ENCODE measurements at regions not wholly inside any gene's neighbourhood (a gene's known extent, or its start where the extent isn't known, plus 50 kb on each side); places are given as distances from the start of the nearest gene placed in this dataset.

- Mint-ChIP-seq H3K4me1 (no peaks in the 10 kb centered on the region), H3K9me3 (no peaks in the 10 kb centered on the region), H3K27me3 (ENCODE audit: low read depth) (no peaks in the 10 kb centered on the region), H3K36me3 (ENCODE audit: low read depth) (no peaks in the 10 kb centered on the region), H3K27ac (ENCODE audit: unreplicated experiment) (no peak overlapping the region), H3K4me3 (no peak overlapping the region)
- DNase-seq (ENCODE audit: low read depth, low spot score) = no peak
- TF ChIP-seq, protein P1, sequence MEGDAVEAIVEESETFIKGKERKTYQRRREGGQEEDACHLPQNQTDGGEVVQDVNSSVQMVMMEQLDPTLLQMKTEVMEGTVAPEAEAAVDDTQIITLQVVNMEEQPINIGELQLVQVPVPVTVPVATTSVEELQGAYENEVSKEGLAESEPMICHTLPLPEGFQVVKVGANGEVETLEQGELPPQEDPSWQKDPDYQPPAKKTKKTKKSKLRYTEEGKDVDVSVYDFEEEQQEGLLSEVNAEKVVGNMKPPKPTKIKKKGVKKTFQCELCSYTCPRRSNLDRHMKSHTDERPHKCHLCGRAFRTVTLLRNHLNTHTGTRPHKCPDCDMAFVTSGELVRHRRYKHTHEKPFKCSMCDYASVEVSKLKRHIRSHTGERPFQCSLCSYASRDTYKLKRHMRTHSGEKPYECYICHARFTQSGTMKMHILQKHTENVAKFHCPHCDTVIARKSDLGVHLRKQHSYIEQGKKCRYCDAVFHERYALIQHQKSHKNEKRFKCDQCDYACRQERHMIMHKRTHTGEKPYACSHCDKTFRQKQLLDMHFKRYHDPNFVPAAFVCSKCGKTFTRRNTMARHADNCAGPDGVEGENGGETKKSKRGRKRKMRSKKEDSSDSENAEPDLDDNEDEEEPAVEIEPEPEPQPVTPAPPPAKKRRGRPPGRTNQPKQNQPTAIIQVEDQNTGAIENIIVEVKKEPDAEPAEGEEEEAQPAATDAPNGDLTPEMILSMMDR (conservative IDR thresholded peaks at IDR 0.05) = no peak
These were observed 155.6 kb downstream of the COG6 start for GRCh38 chr13:39811051-39811450.

- TF ChIP-seq, protein P1 (conservative IDR thresholded peaks at IDR 0.05) = no peak
- Mint-ChIP-seq H3K4me1 (no peaks in the 10 kb centered on the region), H3K4me3 (no peak overlapping the region), H3K36me3 (ENCODE audit: low read depth) (no peaks in the 10 kb centered on the region), H3K9me3 (no peaks in the 10 kb centered on the region), H3K27ac (ENCODE audit: unreplicated experiment) (no peak overlapping the region), H3K27me3 (ENCODE audit: low read depth) (no peaks in the 10 kb centered on the region)
- no peak for DNase-seq (ENCODE audit: low read depth, low spot score)
These were observed 156.2 kb downstream of the COG6 start for GRCh38 chr13:39811696-39812095.

GRCh38 chr13:39815345-39816111, 160.1 kb downstream of the COG6 start:
- Mint-ChIP-seq H3K4me3 (no peak overlapping the region), H3K4me1 (peaks cover 21% of the 10 kb centered on the region), H3K36me3 (ENCODE audit: low read depth) (no peaks in the 10 kb centered on the region), H3K27me3 (ENCODE audit: low read depth) (no peaks in the 10 kb centered on the region), H3K9me3 (no peaks in the 10 kb centered on the region), H3K27ac (ENCODE audit: unreplicated experiment) (no peak overlapping the region)
- TF ChIP-seq, protein P1 (conservative IDR thresholded peaks at IDR 0.05) = no peak
- DNase-seq (ENCODE audit: low read depth, low spot score) = no peak

GRCh38 chr13:39816936-39817335, 161.5 kb downstream of the COG6 start:
- TF ChIP-seq, protein P1 (conservative IDR thresholded peaks at IDR 0.05) = no peak
- Mint-ChIP-seq H3K27me3 (ENCODE audit: low read depth) (peaks cover 3% of the 10 kb centered on the region), H3K9me3 (no peaks in the 10 kb centered on the region), H3K4me3 (no peak overlapping the region), H3K36me3 (ENCODE audit: low read depth) (no peaks in the 10 kb centered on the region), H3K4me1 (peaks cover 21% of the 10 kb centered on the region), H3K27ac (ENCODE audit: unreplicated experiment) (no peak overlapping the region)
- DNase-seq (ENCODE audit: low read depth, low spot score) = no peak

DNA sequence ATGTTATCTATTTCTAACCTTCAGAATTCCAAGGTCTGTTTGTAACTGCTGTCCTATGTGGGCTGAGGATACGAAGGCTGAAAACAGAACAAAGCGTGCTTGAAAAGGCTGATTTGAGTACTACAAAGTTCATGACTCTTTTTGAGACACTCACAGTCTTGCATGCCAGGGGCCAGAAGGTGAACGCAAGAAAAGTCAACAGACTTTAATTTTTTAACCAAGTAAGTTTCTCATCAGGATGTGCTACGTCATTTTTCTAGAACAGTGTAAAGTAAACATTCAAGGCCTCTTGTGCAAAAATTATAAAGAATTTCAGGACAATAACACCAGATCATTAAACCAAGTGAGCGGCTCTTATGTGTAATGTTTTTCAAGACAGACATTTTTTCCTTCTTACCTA, 163.5 kb downstream of the COG6 start:
- Mint-ChIP-seq H3K9me3 (no peaks in the 10 kb centered on the region), H3K27ac (ENCODE audit: unreplicated experiment) (no peak overlapping the region), H3K4me1 (peaks cover 21% of the 10 kb centered on the region), H3K36me3 (ENCODE audit: low read depth) (no peaks in the 10 kb centered on the region), H3K27me3 (ENCODE audit: low read depth) (peaks cover 3% of the 10 kb centered on the region), H3K4me3 (no peak overlapping the region)
- DNase-seq (ENCODE audit: low read depth, low spot score) = no peak
- TF ChIP-seq, protein P1 (conservative IDR thresholded peaks at IDR 0.05) = no peak

Measured in neural crest cell (in vitro differentiated cells).